K562 (cell line): ENCODE measurements at regions not wholly inside any gene's neighbourhood (a gene's known extent, or its start where the extent isn't known, plus 50 kb on each side); places are given as distances from the start of the nearest gene placed in this dataset.

Source experiments
- ADNP ChIP-seq: fragments of 200-800 bp; sonication (Bioruptor generic); IDR thresholded peaks from 2 replicates; pipeline ENCODE4 v1.6.1; 2016; ENCODE audit warnings: missing genetic modification characterization, missing compliant biosample characterization
- BRD9 ChIP-seq: fragments of 450-650 bp; IDR thresholded peaks from 2 replicates; pipeline ENCODE4 v1.6.1; 2018; ENCODE audit warnings: low read depth; ENCODE audit not compliant: partially characterized antibody
- DNMT1 ChIP-seq: fragments of 450-650 bp; IDR thresholded peaks from 2 replicates; pipeline ENCODE4 v1.6.1; 2016; ENCODE audit warnings: antibody characterized with exemption, mild to moderate bottlenecking
- DPF2 ChIP-seq: fragments of 450-650 bp; IDR thresholded peaks from 2 replicates; pipeline ENCODE4 v1.6.1; 2016
- EHMT2 ChIP-seq: fragments of 450-650 bp; IDR thresholded peaks from 2 replicates; pipeline ENCODE4 v1.6.1; 2018; ENCODE audit warnings: antibody characterized with exemption
- KLF13 ChIP-seq: fragments of 450-650 bp; IDR thresholded peaks from 2 replicates; pipeline ENCODE4 v1.6.1; 2016; ENCODE audit warnings: missing genetic modification characterization, low read depth, mild to moderate bottlenecking, missing compliant biosample characterization, moderate library complexity, borderline replicate concordance
- LEF1 ChIP-seq: fragments of 450-650 bp; IDR thresholded peaks from 2 replicates; pipeline ENCODE4 v1.6.1; 2016; ENCODE audit warnings: mild to moderate bottlenecking
- PHTF2 ChIP-seq: fragments of 250-450 bp; sonication (Bioruptor Pico); IDR thresholded peaks from 2 replicates; pipeline ENCODE4 v1.5.0; 2021; ENCODE audit warnings: mild to moderate bottlenecking
- POLR2AphosphoS2 ChIP-seq: IDR thresholded peaks from 2 replicates; pipeline ENCODE4 v1.6.1; 2012; ENCODE audit warnings: low read length, improper control_type of control experiment
- PURB ChIP-seq: sonication (generic); formaldehyde crosslinking; IDR thresholded peaks from 2 replicates; pipeline ENCODE4 v1.9.0; 2021; ENCODE audit warnings: low read depth, mild to moderate bottlenecking, missing genetic modification reagents
- RCOR1 ChIP-seq, 2 experiments: IDR thresholded peaks; 2 replicates each; pipeline ENCODE4 v1.6.1; 2012; ENCODE audit warnings: low read depth in 2 of 2, low read length in 2 of 2, borderline replicate concordance in 1 of 2, improper control_type of control experiment in 1 of 2
- RFX5 ChIP-seq: IDR thresholded peaks from 2 replicates; pipeline ENCODE4 v1.6.1; 2011; ENCODE audit warnings: low read depth, mild to moderate bottlenecking, improper control_type of control experiment, low read length
- STAT5B ChIP-seq: fragments of 250-450 bp; sonication (Bioruptor Pico); IDR thresholded peaks from 2 replicates; pipeline ENCODE4 v1.8.0; 2021; ENCODE audit warnings: mild to moderate bottlenecking, inconsistent platforms
- ZC3H4 ChIP-seq: sonication (generic); formaldehyde crosslinking; IDR thresholded peaks from 2 replicates; pipeline ENCODE4 v1.9.0; 2021; ENCODE audit warnings: missing genetic modification reagents, borderline replicate concordance
- ZNF133 ChIP-seq: fragments of 250-450 bp; sonication (Bioruptor Pico); IDR thresholded peaks from 2 replicates; pipeline ENCODE4 v1.4.0; 2020; ENCODE audit warnings: mild to moderate bottlenecking
- ZNF707 ChIP-seq: fragments of 250-450 bp; sonication (Bioruptor Pico); conservative IDR thresholded peaks from 2 replicates; pipeline ENCODE4 v1.8.0; 2022; ENCODE audit warnings: inconsistent platforms, mild to moderate bottlenecking, moderate library complexity
- ZNF75A ChIP-seq: fragments of 450-650 bp; formaldehyde crosslinking; IDR thresholded peaks from 2 replicates; pipeline ENCODE4 v1.4.0; 2020; ENCODE audit warnings: mild to moderate bottlenecking
- ZNF764 ChIP-seq: fragments of 250-450 bp; sonication (Bioruptor Pico); IDR thresholded peaks from 2 replicates; pipeline ENCODE4 v1.4.0; 2020; ENCODE audit warnings: low read depth, mild to moderate bottlenecking, moderate library complexity
- TF ChIP-seq, protein P1 (sequence below): fragments of 250-450 bp; sonication (Bioruptor Pico); IDR thresholded peaks from 2 replicates; pipeline ENCODE4 v1.8.0; 2021; ENCODE audit warnings: moderate library complexity, mild to moderate bottlenecking, inconsistent platforms
- TF ChIP-seq, protein P2 (sequence below): fragments of 450-650 bp; IDR thresholded peaks from 2 replicates; pipeline ENCODE4 v1.6.1; 2016; ENCODE audit warnings: low read depth, mild to moderate bottlenecking, moderate library complexity
- TF ChIP-seq, protein P3 (sequence below): fragments of 450-650 bp; IDR thresholded peaks from 2 replicates; pipeline ENCODE4 v1.6.1; 2016; ENCODE audit warnings: antibody characterized with exemption
- TF ChIP-seq, protein P4 (sequence below): fragments of 450-650 bp; IDR thresholded peaks from 2 replicates; pipeline ENCODE4 v1.6.1; 2014; ENCODE audit warnings: low read depth, mild to moderate bottlenecking, moderate library complexity, borderline replicate concordance
- TF ChIP-seq, protein P5 (sequence below), 2 experiments: IDR thresholded peaks in 1 of 2; conservative IDR thresholded peaks in 1 of 2; 2 replicates each; pipeline ENCODE4 v1.6.1; 2016; ENCODE audit warnings: low read depth in 2 of 2, mild to moderate bottlenecking in 1 of 2, missing compliant biosample characterization in 1 of 2, missing genetic modification characterization in 1 of 2, moderate library complexity in 1 of 2

GRCh38 chr4:98728433-98728832, 70.0 kb upstream of the TSPAN5 start (continued):
- TF ChIP-seq, protein P1, sequence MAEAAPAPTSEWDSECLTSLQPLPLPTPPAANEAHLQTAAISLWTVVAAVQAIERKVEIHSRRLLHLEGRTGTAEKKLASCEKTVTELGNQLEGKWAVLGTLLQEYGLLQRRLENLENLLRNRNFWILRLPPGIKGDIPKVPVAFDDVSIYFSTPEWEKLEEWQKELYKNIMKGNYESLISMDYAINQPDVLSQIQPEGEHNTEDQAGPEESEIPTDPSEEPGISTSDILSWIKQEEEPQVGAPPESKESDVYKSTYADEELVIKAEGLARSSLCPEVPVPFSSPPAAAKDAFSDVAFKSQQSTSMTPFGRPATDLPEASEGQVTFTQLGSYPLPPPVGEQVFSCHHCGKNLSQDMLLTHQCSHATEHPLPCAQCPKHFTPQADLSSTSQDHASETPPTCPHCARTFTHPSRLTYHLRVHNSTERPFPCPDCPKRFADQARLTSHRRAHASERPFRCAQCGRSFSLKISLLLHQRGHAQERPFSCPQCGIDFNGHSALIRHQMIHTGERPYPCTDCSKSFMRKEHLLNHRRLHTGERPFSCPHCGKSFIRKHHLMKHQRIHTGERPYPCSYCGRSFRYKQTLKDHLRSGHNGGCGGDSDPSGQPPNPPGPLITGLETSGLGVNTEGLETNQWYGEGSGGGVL: no peak
- no peak for TF ChIP-seq RFX5
- no peak for TF ChIP-seq ZNF764 (CRISPR knock-in tag)
- TF ChIP-seq, protein P2, sequence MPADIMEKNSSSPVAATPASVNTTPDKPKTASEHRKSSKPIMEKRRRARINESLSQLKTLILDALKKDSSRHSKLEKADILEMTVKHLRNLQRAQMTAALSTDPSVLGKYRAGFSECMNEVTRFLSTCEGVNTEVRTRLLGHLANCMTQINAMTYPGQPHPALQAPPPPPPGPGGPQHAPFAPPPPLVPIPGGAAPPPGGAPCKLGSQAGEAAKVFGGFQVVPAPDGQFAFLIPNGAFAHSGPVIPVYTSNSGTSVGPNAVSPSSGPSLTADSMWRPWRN: no peak
- no peak for TF ChIP-seq LEF1
- no peak for TF ChIP-seq ZC3H4 (CRISPR knock-in tag)
- TF ChIP-seq ZNF707 (CRISPR knock-in tag): no peak
- no peak for TF ChIP-seq PURB (CRISPR knock-in tag)
- no peak for TF ChIP-seq KLF13
- no peak for TF ChIP-seq DNMT1
- peak; percentile 72; the same call in 1 of the 2 replicates for TF ChIP-seq EHMT2
- no peak for TF ChIP-seq ZNF133
- peak; percentile 75; the same call in 1 of the 2 replicates for TF ChIP-seq DPF2
- TF ChIP-seq, protein P3, sequence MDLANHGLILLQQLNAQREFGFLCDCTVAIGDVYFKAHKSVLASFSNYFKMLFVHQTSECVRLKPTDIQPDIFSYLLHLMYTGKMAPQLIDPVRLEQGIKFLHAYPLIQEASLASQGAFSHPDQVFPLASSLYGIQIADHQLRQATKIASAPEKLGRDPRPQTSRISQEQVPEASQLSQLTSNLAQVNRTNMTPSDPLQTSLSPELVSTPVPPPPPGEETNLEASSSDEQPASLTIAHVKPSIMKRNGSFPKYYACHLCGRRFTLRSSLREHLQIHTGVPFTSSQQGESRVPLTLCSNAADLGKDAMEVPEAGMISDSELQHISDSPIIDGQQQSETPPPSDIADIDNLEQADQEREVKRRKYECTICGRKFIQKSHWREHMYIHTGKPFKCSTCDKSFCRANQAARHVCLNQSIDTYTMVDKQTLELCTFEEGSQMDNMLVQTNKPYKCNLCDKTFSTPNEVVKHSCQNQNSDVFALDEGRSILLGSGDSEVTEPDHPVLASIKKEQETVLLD: no peak
- no peak for TF ChIP-seq ADNP (tag)
- TF ChIP-seq STAT5B (CRISPR knock-in tag): no peak
- no peak for TF ChIP-seq ZNF75A (CRISPR knock-in tag)
- TF ChIP-seq BRD9: no peak
- TF ChIP-seq POLR2AphosphoS2: no peak
- TF ChIP-seq RCOR1 (IDR thresholded peaks at IDR 0.05; ENCODE audit: borderline replicate concordance in 1 of 2, low read depth in 2 of 2, low read length in 2 of 2): peak in 1 of 2 experiments; percentile 74; a peak in 1 of 4 replicates
- TF ChIP-seq, protein P4, sequence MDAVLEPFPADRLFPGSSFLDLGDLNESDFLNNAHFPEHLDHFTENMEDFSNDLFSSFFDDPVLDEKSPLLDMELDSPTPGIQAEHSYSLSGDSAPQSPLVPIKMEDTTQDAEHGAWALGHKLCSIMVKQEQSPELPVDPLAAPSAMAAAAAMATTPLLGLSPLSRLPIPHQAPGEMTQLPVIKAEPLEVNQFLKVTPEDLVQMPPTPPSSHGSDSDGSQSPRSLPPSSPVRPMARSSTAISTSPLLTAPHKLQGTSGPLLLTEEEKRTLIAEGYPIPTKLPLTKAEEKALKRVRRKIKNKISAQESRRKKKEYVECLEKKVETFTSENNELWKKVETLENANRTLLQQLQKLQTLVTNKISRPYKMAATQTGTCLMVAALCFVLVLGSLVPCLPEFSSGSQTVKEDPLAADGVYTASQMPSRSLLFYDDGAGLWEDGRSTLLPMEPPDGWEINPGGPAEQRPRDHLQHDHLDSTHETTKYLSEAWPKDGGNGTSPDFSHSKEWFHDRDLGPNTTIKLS: no peak
- TF ChIP-seq, protein P5, sequence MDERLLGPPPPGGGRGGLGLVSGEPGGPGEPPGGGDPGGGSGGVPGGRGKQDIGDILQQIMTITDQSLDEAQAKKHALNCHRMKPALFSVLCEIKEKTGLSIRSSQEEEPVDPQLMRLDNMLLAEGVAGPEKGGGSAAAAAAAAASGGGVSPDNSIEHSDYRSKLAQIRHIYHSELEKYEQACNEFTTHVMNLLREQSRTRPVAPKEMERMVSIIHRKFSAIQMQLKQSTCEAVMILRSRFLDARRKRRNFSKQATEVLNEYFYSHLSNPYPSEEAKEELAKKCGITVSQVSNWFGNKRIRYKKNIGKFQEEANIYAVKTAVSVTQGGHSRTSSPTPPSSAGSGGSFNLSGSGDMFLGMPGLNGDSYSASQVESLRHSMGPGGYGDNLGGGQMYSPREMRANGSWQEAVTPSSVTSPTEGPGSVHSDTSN (CRISPR knock-in tag; IDR thresholded peaks at IDR 0.05; ENCODE audit: low read depth): no peak
- TF ChIP-seq, protein P5 (tag; conservative IDR thresholded peaks at IDR 0.05; ENCODE audit: low read depth): no peak
- TF ChIP-seq PHTF2: no peak
